Caco-2 (cell line): ENCODE measurements at regions not wholly inside any gene's neighbourhood (a gene's known extent, or its start where the extent isn't known, plus 50 kb on each side); places are given as distances from the start of the nearest gene placed in this dataset.

Experiments
- BruUV-seq: library from RNA; stranded (reverse); fragments of 400-500 nt; replicated peaks from 2 replicates; lab custom pipeline; 2021; lab: Mats Ljungman, UMichigan
- CTCF ChIA-PET: fragments of 300-600 bp; sonication (Branson Sonifier 250); formaldehyde crosslinking; loops from one replicate; lab custom pipeline; 2022; ENCODE audit warnings: antibody characterized with exemption; lab: Charles Lee
- POLR2A ChIA-PET: fragments of 300-600 bp; sonication (Branson Sonifier 250); formaldehyde crosslinking; loops from one replicate; lab custom pipeline; 2022; ENCODE audit warnings: antibody characterized with exemption; lab: Charles Lee
- DNase-seq, 2 experiments: peaks; one replicate each; pipeline versions ENCODE4 v3.0.0 to v3.0.0-alpha.2; 2020 to 2022
- H3K27me3 ChIP-seq: replicated peaks from 2 replicates; pipeline ENCODE4 v1.6.0; 2011; ENCODE audit warnings: low read length; ENCODE audit not compliant: control insufficient read depth, insufficient read depth
- H3K36me3 ChIP-seq: 2 replicates; pipeline ENCODE4 v1.5.1; 2011; ENCODE audit warnings: low read length; ENCODE audit not compliant: control insufficient read depth, insufficient read depth
- H3K4me1 ChIP-seq: fragments of 250-450 bp; sonication (Bioruptor Pico); 2 replicates; pipeline ENCODE4 v1.5.1; 2020; ENCODE audit warnings: mild to moderate bottlenecking
- H3K4me3 ChIP-seq: 2 replicates; pipeline ENCODE4 v1.5.1; 2011; ENCODE audit warnings: low read depth, mild to moderate bottlenecking, control low read depth, low read length
- H3K9me3 ChIP-seq: fragments of 250-450 bp; sonication (Bioruptor Pico); 2 replicates; pipeline ENCODE4 v1.5.1; 2020; ENCODE audit warnings: mild to moderate bottlenecking, moderate library complexity
- H3K27ac Mint-ChIP-seq: one replicate; pipeline ENCODE4 v1.8.0; 2022; ENCODE audit warnings: mixed read lengths; ENCODE audit not compliant: unreplicated experiment
- H3K27me3 Mint-ChIP-seq: one replicate; pipeline ENCODE4 v1.8.0; 2022; ENCODE audit warnings: mixed read lengths; ENCODE audit not compliant: insufficient read depth, unreplicated experiment
- H3K36me3 Mint-ChIP-seq: one replicate; pipeline ENCODE4 v1.8.0; 2022; ENCODE audit warnings: mild to moderate bottlenecking, mixed read lengths; ENCODE audit not compliant: insufficient read depth, unreplicated experiment
- H3K4me1 Mint-ChIP-seq: one replicate; pipeline ENCODE4 v1.8.0; 2022; ENCODE audit warnings: low read depth, mixed read lengths; ENCODE audit not compliant: unreplicated experiment
- H3K4me3 Mint-ChIP-seq: one replicate; pipeline ENCODE4 v1.8.0; 2022; ENCODE audit warnings: mild to moderate bottlenecking, moderate library complexity, mixed read lengths; ENCODE audit not compliant: unreplicated experiment
- H3K9me3 Mint-ChIP-seq: one replicate; pipeline ENCODE4 v1.8.0; 2022; ENCODE audit warnings: mixed read lengths; ENCODE audit not compliant: unreplicated experiment
- intact Hi-C: fragments of 100-400 bp; cut with micrococcal nuclease; formaldehyde crosslinking; loops from one replicate; pipeline ENCODE4 v1.10.0; 2022; ENCODE audit not compliant: unreplicated experiment
- TF ChIP-seq, protein P1 (sequence below), 2 experiments: fragments of 200-600 bp in 1 of 2; IDR thresholded peaks; 1 replicate in 1 of 2; 2 replicates in 1 of 2; pipeline versions ENCODE4 v1.5.1 to v1.8.0; 2011 to 2022; ENCODE audit warnings: antibody characterized with exemption in 1 of 2, control low read depth in 1 of 2, inconsistent platforms in 1 of 2, low read depth in 1 of 2, low read length in 1 of 2, mild to moderate bottlenecking in 1 of 2, moderate library complexity in 1 of 2; ENCODE audit not compliant: insufficient read depth in 1 of 2, severe bottlenecking in 1 of 2, unreplicated experiment in 1 of 2

DNA sequence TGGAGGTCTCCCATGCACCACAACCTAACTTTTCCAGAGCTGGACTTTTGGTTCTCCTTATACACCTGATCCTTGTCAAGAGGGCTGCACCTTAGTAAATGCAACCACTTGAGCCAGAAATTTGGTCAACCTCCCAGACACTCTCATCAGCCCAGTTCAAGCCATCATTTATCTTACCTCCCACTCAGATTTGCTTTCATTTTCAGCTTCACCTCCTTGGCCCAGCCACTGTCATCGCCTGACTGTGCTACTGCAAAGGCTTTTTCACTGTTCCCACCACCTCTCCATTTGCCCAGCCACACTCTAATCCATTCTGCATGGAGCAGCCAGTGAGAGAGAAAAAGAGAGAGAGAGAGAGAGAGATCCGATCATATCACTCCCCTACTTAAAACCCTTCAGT, 112.4 kb upstream of the DDX18 start:
- Histone ChIP-seq H3K4me3 (no peak overlapping the region), H3K9me3 (no peaks in the 10 kb centered on the region), H3K27me3 (no peaks in the 10 kb centered on the region), H3K36me3 (no peaks in the 10 kb centered on the region), H3K4me1 (no peaks in the 10 kb centered on the region)
- no TSS peak for BruUV-seq
- TF ChIP-seq, protein P1, sequence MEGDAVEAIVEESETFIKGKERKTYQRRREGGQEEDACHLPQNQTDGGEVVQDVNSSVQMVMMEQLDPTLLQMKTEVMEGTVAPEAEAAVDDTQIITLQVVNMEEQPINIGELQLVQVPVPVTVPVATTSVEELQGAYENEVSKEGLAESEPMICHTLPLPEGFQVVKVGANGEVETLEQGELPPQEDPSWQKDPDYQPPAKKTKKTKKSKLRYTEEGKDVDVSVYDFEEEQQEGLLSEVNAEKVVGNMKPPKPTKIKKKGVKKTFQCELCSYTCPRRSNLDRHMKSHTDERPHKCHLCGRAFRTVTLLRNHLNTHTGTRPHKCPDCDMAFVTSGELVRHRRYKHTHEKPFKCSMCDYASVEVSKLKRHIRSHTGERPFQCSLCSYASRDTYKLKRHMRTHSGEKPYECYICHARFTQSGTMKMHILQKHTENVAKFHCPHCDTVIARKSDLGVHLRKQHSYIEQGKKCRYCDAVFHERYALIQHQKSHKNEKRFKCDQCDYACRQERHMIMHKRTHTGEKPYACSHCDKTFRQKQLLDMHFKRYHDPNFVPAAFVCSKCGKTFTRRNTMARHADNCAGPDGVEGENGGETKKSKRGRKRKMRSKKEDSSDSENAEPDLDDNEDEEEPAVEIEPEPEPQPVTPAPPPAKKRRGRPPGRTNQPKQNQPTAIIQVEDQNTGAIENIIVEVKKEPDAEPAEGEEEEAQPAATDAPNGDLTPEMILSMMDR (IDR thresholded peaks at IDR 0.05; ENCODE audit: insufficient read depth in 1 of 2, low read depth in 1 of 2, low read length in 1 of 2, severe bottlenecking in 1 of 2, unreplicated experiment in 1 of 2) = no peak
- Mint-ChIP-seq H3K4me1 (no peaks in the 10 kb centered on the region), H3K27ac (no peak overlapping the region), H3K4me3 (no peak overlapping the region), H3K9me3 (no peaks in the 10 kb centered on the region), H3K36me3 (no peaks in the 10 kb centered on the region), H3K27me3 (no peaks in the 10 kb centered on the region)
- ChIA-PET POLR2A (no interaction called here), CTCF (no interaction called here)
- intact Hi-C loops = loop anchor here (5.0 kb wide), 1 partner anchor 230 kb away; no protein-coding TSS in a partner anchor
- no peak for DNase-seq

DNA sequence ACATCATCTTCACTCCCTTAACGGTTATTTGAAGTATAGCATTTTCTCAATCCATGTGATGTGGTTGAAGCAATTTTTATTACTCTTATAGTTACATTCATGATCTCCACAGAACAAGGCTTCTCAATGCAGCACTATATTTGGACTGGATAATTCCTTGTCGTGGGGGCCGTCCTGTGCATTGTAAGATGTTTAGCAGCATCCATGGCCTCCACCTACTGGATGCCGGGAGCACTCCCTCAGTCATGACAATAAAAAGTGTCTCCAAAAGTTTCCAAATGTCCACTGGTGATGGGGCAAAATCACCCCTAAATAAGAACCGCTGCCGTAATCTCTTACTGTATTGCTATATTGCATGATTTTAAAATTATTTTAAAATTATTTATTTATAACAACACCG, 110.6 kb upstream of the DDX18 start:
- Mint-ChIP-seq H3K9me3 (no peaks in the 10 kb centered on the region), H3K27ac (no peak overlapping the region), H3K36me3 (no peaks in the 10 kb centered on the region), H3K27me3 (no peaks in the 10 kb centered on the region), H3K4me1 (no peaks in the 10 kb centered on the region), H3K4me3 (no peak overlapping the region)
- Histone ChIP-seq H3K4me1 (no peaks in the 10 kb centered on the region), H3K36me3 (no peaks in the 10 kb centered on the region), H3K9me3 (no peaks in the 10 kb centered on the region), H3K4me3 (no peak overlapping the region), H3K27me3 (no peaks in the 10 kb centered on the region)
- BruUV-seq = no TSS peak
- ChIA-PET POLR2A (no interaction called here), CTCF (no interaction called here)
- TF ChIP-seq, protein P1 (IDR thresholded peaks at IDR 0.05; ENCODE audit: insufficient read depth in 1 of 2, low read depth in 1 of 2, low read length in 1 of 2, severe bottlenecking in 1 of 2, unreplicated experiment in 1 of 2) = peak in 1 of 2 experiments; percentile 3
- intact Hi-C loops = loop anchor here (5.0 kb wide), 1 partner anchor 232 kb away; no protein-coding TSS in a partner anchor
- no peak for DNase-seq

DNA sequence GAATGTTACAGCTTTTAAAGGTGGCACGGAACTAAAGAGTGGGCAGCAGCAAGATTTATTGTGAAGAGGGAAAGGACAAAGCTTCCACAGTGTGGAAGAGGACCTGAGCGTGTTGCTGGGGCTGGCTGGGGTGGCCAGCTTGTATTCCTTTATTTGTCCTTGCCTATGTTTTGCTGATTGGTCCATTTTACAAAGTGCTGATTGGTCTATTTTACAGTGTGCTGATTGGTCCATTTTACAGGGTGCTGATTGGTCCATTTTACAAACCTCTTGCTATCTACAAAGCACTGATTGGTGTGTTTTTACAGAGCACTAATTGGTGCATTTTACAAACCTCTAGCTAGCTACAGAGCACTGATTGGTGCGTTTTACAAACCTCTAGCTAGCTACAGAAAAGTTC, 109.7 kb upstream of the DDX18 start:
- intact Hi-C loops = loop anchor here (5.0 kb wide), 1 partner anchor 233 kb away; no protein-coding TSS in a partner anchor
- Histone ChIP-seq H3K4me3 (no peak overlapping the region), H3K4me1 (no peaks in the 10 kb centered on the region), H3K36me3 (no peaks in the 10 kb centered on the region), H3K27me3 (no peaks in the 10 kb centered on the region), H3K9me3 (no peaks in the 10 kb centered on the region)
- Mint-ChIP-seq H3K9me3 (no peaks in the 10 kb centered on the region), H3K36me3 (no peaks in the 10 kb centered on the region), H3K4me1 (no peaks in the 10 kb centered on the region), H3K27ac (no peak overlapping the region), H3K4me3 (no peak overlapping the region), H3K27me3 (no peaks in the 10 kb centered on the region)
- CTCF ChIA-PET = no interaction called here
- POLR2A ChIA-PET = no interaction called here
- no TSS peak for BruUV-seq
- no peak for DNase-seq
- TF ChIP-seq, protein P1 (IDR thresholded peaks at IDR 0.05; ENCODE audit: insufficient read depth in 1 of 2, low read depth in 1 of 2, low read length in 1 of 2, severe bottlenecking in 1 of 2, unreplicated experiment in 1 of 2) = no peak
